ENCODE measurements at regions not wholly inside any gene's neighbourhood (a gene's known extent, or its start where the extent isn't known, plus 50 kb on each side); places are given as distances from the start of the nearest gene placed in this dataset.
"Not testable (repeated sequence)": the region's sequence is repeated elsewhere in the genome, so short reads cannot be mapped to it uniquely, and the experiment has no call there.

GRCh38 chr1:120598331-120598951 lies 125.3 kb upstream of the NBPF26 start:
- POLR2A ChIA-PET (ENCODE audit: low non-redundant PET); H3K4me1 ChIP-seq (ENCODE audit: insufficient read depth, low read length, poor library complexity, severe bottlenecking); H3K36me3 ChIP-seq (ENCODE audit: insufficient read depth, low read length, poor library complexity, severe bottlenecking); DNase-seq (ENCODE audit: low spot score); H3K9me3 ChIP-seq (ENCODE audit: low read depth, low read length, poor library complexity, severe bottlenecking); intact Hi-C loops (cut with micrococcal nuclease; ENCODE audit: unreplicated experiment); BruUV-seq (replicated peaks); H3K27me3 ChIP-seq (replicated peaks; ENCODE audit: insufficient read depth, low read depth, low read length, poor library complexity); CTCF ChIA-PET; H3K27ac ChIP-seq (ENCODE audit: low read depth, low read length, poor library complexity, severe bottlenecking); H3K4me3 ChIP-seq (ENCODE audit: low read depth, low read length, poor library complexity, severe bottlenecking): not testable (repeated sequence)

- H3K36me3 ChIP-seq (ENCODE audit: insufficient read depth, low read length, poor library complexity, severe bottlenecking); H3K27me3 ChIP-seq (replicated peaks; ENCODE audit: insufficient read depth, low read depth, low read length, poor library complexity); CTCF ChIA-PET; H3K4me1 ChIP-seq (ENCODE audit: insufficient read depth, low read length, poor library complexity, severe bottlenecking); DNase-seq (ENCODE audit: low spot score); H3K27ac ChIP-seq (ENCODE audit: low read depth, low read length, poor library complexity, severe bottlenecking); H3K4me3 ChIP-seq (ENCODE audit: low read depth, low read length, poor library complexity, severe bottlenecking); POLR2A ChIA-PET (ENCODE audit: low non-redundant PET); BruUV-seq (replicated peaks); intact Hi-C loops (cut with micrococcal nuclease; ENCODE audit: unreplicated experiment); H3K9me3 ChIP-seq (ENCODE audit: low read depth, low read length, poor library complexity, severe bottlenecking): not testable (repeated sequence)
Measured at GRCh38 chr1:120599511-120599910, 124.2 kb upstream of the NBPF26 start.

GRCh38 chr1:120600442-120601041 lies 123.2 kb upstream of the NBPF26 start:
- H3K27me3 ChIP-seq (replicated peaks; ENCODE audit: insufficient read depth, low read depth, low read length, poor library complexity); CTCF ChIA-PET; POLR2A ChIA-PET (ENCODE audit: low non-redundant PET); BruUV-seq (replicated peaks); H3K4me3 ChIP-seq (ENCODE audit: low read depth, low read length, poor library complexity, severe bottlenecking); H3K27ac ChIP-seq (ENCODE audit: low read depth, low read length, poor library complexity, severe bottlenecking); H3K36me3 ChIP-seq (ENCODE audit: insufficient read depth, low read length, poor library complexity, severe bottlenecking); H3K4me1 ChIP-seq (ENCODE audit: insufficient read depth, low read length, poor library complexity, severe bottlenecking); DNase-seq (ENCODE audit: low spot score); H3K9me3 ChIP-seq (ENCODE audit: low read depth, low read length, poor library complexity, severe bottlenecking); intact Hi-C loops (cut with micrococcal nuclease; ENCODE audit: unreplicated experiment): not testable (repeated sequence)

- H3K27me3 ChIP-seq (replicated peaks; ENCODE audit: insufficient read depth, low read depth, low read length, poor library complexity); CTCF ChIA-PET; H3K9me3 ChIP-seq (ENCODE audit: low read depth, low read length, poor library complexity, severe bottlenecking); H3K36me3 ChIP-seq (ENCODE audit: insufficient read depth, low read length, poor library complexity, severe bottlenecking); H3K27ac ChIP-seq (ENCODE audit: low read depth, low read length, poor library complexity, severe bottlenecking); POLR2A ChIA-PET (ENCODE audit: low non-redundant PET); BruUV-seq (replicated peaks); intact Hi-C loops (cut with micrococcal nuclease; ENCODE audit: unreplicated experiment); H3K4me3 ChIP-seq (ENCODE audit: low read depth, low read length, poor library complexity, severe bottlenecking); H3K4me1 ChIP-seq (ENCODE audit: insufficient read depth, low read length, poor library complexity, severe bottlenecking); DNase-seq (ENCODE audit: low spot score): not testable (repeated sequence)
Measured at GRCh38 chr1:120607882-120608281, 115.9 kb upstream of the NBPF26 start.

GRCh38 chr1:120608314-120609014 lies 115.3 kb upstream of the NBPF26 start:
- H3K36me3 ChIP-seq (ENCODE audit: insufficient read depth, low read length, poor library complexity, severe bottlenecking); H3K27ac ChIP-seq (ENCODE audit: low read depth, low read length, poor library complexity, severe bottlenecking); BruUV-seq (replicated peaks); CTCF ChIA-PET; H3K9me3 ChIP-seq (ENCODE audit: low read depth, low read length, poor library complexity, severe bottlenecking); POLR2A ChIA-PET (ENCODE audit: low non-redundant PET); H3K4me1 ChIP-seq (ENCODE audit: insufficient read depth, low read length, poor library complexity, severe bottlenecking); H3K4me3 ChIP-seq (ENCODE audit: low read depth, low read length, poor library complexity, severe bottlenecking); H3K27me3 ChIP-seq (replicated peaks; ENCODE audit: insufficient read depth, low read depth, low read length, poor library complexity); intact Hi-C loops (cut with micrococcal nuclease; ENCODE audit: unreplicated experiment); DNase-seq (ENCODE audit: low spot score): not testable (repeated sequence)

GRCh38 chr1:120609015-120609573 lies 114.7 kb upstream of the NBPF26 start:
- intact Hi-C loops (cut with micrococcal nuclease; ENCODE audit: unreplicated experiment); H3K27me3 ChIP-seq (replicated peaks; ENCODE audit: insufficient read depth, low read depth, low read length, poor library complexity); H3K4me1 ChIP-seq (ENCODE audit: insufficient read depth, low read length, poor library complexity, severe bottlenecking); CTCF ChIA-PET; H3K27ac ChIP-seq (ENCODE audit: low read depth, low read length, poor library complexity, severe bottlenecking); BruUV-seq (replicated peaks); DNase-seq (ENCODE audit: low spot score); H3K9me3 ChIP-seq (ENCODE audit: low read depth, low read length, poor library complexity, severe bottlenecking); H3K4me3 ChIP-seq (ENCODE audit: low read depth, low read length, poor library complexity, severe bottlenecking); POLR2A ChIA-PET (ENCODE audit: low non-redundant PET); H3K36me3 ChIP-seq (ENCODE audit: insufficient read depth, low read length, poor library complexity, severe bottlenecking): not testable (repeated sequence)

- H3K4me3 ChIP-seq (ENCODE audit: low read depth, low read length, poor library complexity, severe bottlenecking); DNase-seq (ENCODE audit: low spot score); BruUV-seq (replicated peaks); H3K27ac ChIP-seq (ENCODE audit: low read depth, low read length, poor library complexity, severe bottlenecking); POLR2A ChIA-PET (ENCODE audit: low non-redundant PET); H3K27me3 ChIP-seq (replicated peaks; ENCODE audit: insufficient read depth, low read depth, low read length, poor library complexity); CTCF ChIA-PET; H3K9me3 ChIP-seq (ENCODE audit: low read depth, low read length, poor library complexity, severe bottlenecking); H3K36me3 ChIP-seq (ENCODE audit: insufficient read depth, low read length, poor library complexity, severe bottlenecking); H3K4me1 ChIP-seq (ENCODE audit: insufficient read depth, low read length, poor library complexity, severe bottlenecking); intact Hi-C loops (cut with micrococcal nuclease; ENCODE audit: unreplicated experiment): not testable (repeated sequence)
Measured at GRCh38 chr1:120609834-120610233, 113.9 kb upstream of the NBPF26 start.
